ENCODE measurements at regions not wholly inside any gene's neighbourhood (a gene's known extent, or its start where the extent isn't known, plus 50 kb on each side); places are given as distances from the start of the nearest gene placed in this dataset.

DNA sequence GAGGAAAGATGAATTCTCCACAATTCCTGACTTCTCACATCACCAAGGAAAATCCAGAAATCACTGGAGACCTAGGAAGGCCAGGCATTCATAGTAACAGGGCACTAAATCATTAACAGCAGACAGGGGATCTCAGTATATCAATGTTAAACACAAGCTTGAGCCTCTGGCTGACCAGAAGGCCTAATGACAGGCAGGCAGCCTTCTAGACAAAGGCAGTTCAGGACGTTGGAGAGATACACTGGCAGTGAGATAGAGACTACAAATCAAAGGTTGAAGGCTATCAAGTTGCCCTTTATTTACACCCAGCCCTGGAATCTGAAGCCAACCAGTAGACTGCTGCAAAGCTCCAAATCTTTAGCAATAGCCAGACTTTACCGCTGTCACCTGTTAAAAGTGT is 422.8 kb upstream of the CCL2 start:
- TF ChIP-seq, protein P1, sequence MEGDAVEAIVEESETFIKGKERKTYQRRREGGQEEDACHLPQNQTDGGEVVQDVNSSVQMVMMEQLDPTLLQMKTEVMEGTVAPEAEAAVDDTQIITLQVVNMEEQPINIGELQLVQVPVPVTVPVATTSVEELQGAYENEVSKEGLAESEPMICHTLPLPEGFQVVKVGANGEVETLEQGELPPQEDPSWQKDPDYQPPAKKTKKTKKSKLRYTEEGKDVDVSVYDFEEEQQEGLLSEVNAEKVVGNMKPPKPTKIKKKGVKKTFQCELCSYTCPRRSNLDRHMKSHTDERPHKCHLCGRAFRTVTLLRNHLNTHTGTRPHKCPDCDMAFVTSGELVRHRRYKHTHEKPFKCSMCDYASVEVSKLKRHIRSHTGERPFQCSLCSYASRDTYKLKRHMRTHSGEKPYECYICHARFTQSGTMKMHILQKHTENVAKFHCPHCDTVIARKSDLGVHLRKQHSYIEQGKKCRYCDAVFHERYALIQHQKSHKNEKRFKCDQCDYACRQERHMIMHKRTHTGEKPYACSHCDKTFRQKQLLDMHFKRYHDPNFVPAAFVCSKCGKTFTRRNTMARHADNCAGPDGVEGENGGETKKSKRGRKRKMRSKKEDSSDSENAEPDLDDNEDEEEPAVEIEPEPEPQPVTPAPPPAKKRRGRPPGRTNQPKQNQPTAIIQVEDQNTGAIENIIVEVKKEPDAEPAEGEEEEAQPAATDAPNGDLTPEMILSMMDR (IDR thresholded peaks at IDR 0.05): no peak
- TF ChIP-seq POLR2A (IDR thresholded peaks at IDR 0.05): no peak

All from testis (tissue), 2 donors.